ENCODE measurements at regions not wholly inside any gene's neighbourhood (a gene's known extent, or its start where the extent isn't known, plus 50 kb on each side); places are given as distances from the start of the nearest gene placed in this dataset.

DNA sequence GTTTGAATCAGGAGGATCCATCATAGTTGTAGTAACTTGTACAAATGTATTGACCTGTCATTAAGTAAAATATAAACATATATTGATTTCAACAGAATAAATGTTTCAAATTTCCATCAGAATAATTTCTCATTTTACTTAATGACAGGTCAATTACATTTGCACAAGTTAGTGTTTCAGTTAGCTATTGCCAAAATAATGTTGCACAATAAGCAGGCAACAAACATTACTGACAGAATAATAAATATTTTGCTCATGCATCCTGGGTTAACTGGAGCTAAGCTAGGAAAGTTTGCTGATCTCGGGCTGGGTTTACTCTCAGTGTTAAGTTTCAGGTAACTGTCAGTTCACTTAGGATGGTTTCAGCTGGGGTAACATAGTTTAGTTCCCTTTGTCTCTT is 822.4 kb downstream of the KCNT2 start:
- TF ChIP-seq, protein P1, sequence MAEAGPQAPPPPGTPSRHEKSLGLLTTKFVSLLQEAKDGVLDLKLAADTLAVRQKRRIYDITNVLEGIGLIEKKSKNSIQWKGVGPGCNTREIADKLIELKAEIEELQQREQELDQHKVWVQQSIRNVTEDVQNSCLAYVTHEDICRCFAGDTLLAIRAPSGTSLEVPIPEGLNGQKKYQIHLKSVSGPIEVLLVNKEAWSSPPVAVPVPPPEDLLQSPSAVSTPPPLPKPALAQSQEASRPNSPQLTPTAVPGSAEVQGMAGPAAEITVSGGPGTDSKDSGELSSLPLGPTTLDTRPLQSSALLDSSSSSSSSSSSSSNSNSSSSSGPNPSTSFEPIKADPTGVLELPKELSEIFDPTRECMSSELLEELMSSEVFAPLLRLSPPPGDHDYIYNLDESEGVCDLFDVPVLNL (CRISPR knock-in tag; IDR thresholded peaks at IDR 0.05; ENCODE audit: low read depth), result no peak
- TF ChIP-seq NFIC (IDR thresholded peaks at IDR 0.05), result no peak
- TF ChIP-seq, protein P2, sequence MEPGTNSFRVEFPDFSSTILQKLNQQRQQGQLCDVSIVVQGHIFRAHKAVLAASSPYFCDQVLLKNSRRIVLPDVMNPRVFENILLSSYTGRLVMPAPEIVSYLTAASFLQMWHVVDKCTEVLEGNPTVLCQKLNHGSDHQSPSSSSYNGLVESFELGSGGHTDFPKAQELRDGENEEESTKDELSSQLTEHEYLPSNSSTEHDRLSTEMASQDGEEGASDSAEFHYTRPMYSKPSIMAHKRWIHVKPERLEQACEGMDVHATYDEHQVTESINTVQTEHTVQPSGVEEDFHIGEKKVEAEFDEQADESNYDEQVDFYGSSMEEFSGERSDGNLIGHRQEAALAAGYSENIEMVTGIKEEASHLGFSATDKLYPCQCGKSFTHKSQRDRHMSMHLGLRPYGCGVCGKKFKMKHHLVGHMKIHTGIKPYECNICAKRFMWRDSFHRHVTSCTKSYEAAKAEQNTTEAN (CRISPR knock-in tag; IDR thresholded peaks at IDR 0.05), result no peak
- TF ChIP-seq RFX5 (IDR thresholded peaks at IDR 0.05; ENCODE audit: low read depth, low read length), result no peak

All from K562 (cell line).